H9 (cell line): ENCODE measurements at regions not wholly inside any gene's neighbourhood (a gene's known extent, or its start where the extent isn't known, plus 50 kb on each side); places are given as distances from the start of the nearest gene placed in this dataset.

Experiments
- DNase-seq: peaks from one replicate; pipeline ENCODE4 v3.0.0-alpha.2; 2017
- H2AFZ ChIP-seq: one replicate; pipeline ENCODE4 v1.6.1; 2013; ENCODE audit warnings: mild to moderate bottlenecking, low read length, control low read depth, moderate library complexity
- H2AK5ac ChIP-seq: 2 replicates; pipeline ENCODE4 v1.6.1; 2013; ENCODE audit warnings: low read length, control low read depth, mixed read lengths; ENCODE audit not compliant: insufficient read length
- H2BK120ac ChIP-seq: one replicate; pipeline ENCODE4 v1.6.1; 2013; ENCODE audit warnings: low read depth, mild to moderate bottlenecking, low read length, control low read depth, inconsistent platforms; ENCODE audit not compliant: poor library complexity, severe bottlenecking
- H2BK12ac ChIP-seq: 2 replicates; pipeline ENCODE4 v1.6.1; 2013; ENCODE audit warnings: low read length, control low read depth, mixed read lengths, low read depth; ENCODE audit not compliant: insufficient read length
- H2BK15ac ChIP-seq: 2 replicates; pipeline ENCODE4 v1.6.1; 2013; ENCODE audit warnings: low read depth, low read length, control low read depth
- H2BK20ac ChIP-seq: one replicate; pipeline ENCODE4 v1.6.1; 2013; ENCODE audit warnings: low read depth, mild to moderate bottlenecking, low read length, control low read depth, inconsistent platforms; ENCODE audit not compliant: poor library complexity, severe bottlenecking
- H2BK5ac ChIP-seq: 2 replicates; pipeline ENCODE4 v1.6.1; 2013; ENCODE audit warnings: low read length, control low read depth, mixed read lengths; ENCODE audit not compliant: insufficient read length
- H3K14ac ChIP-seq: 2 replicates; pipeline ENCODE4 v1.6.1; 2013; ENCODE audit warnings: low read length, control low read depth; ENCODE audit not compliant: insufficient read depth
- H3K18ac ChIP-seq: 2 replicates; pipeline ENCODE4 v1.6.1; 2013; ENCODE audit warnings: low read depth, mild to moderate bottlenecking, mixed read lengths, low read length, control low read depth; ENCODE audit not compliant: insufficient read length
- H3K23ac ChIP-seq: 2 replicates; pipeline ENCODE4 v1.6.1; 2013; ENCODE audit warnings: low read length, control low read depth, mixed read lengths, low read depth; ENCODE audit not compliant: insufficient read length
- H3K23me2 ChIP-seq: 2 replicates; pipeline ENCODE4 v1.6.1; 2013; ENCODE audit warnings: low read depth, mild to moderate bottlenecking, mixed read lengths, low read length, control low read depth; ENCODE audit not compliant: insufficient read length, poor library complexity, severe bottlenecking
- H3K27ac ChIP-seq: 2 replicates; pipeline ENCODE4 v1.5.1; 2013; ENCODE audit warnings: low read length, control low read depth, mixed read lengths, low read depth; ENCODE audit not compliant: insufficient read length
- H3K27me3 ChIP-seq: 2 replicates; pipeline ENCODE4 v1.6.1; 2013; ENCODE audit warnings: low read length, control low read depth, inconsistent platforms; ENCODE audit not compliant: insufficient read depth
- H3K4ac ChIP-seq: 2 replicates; pipeline ENCODE4 v1.6.1; 2013; ENCODE audit warnings: low read depth, mild to moderate bottlenecking, control low read depth, inconsistent platforms, low read length, moderate library complexity
- H3K4me1 ChIP-seq: 2 replicates; pipeline ENCODE4 v1.6.1; 2013; ENCODE audit warnings: low read length, control low read depth, inconsistent platforms; ENCODE audit not compliant: insufficient read depth
- H3K4me2 ChIP-seq: 2 replicates; pipeline ENCODE4 v1.6.1; 2013; ENCODE audit warnings: low read length, control low read depth, mixed read lengths; ENCODE audit not compliant: insufficient read length, insufficient read depth
- H3K56ac ChIP-seq: 2 replicates; pipeline ENCODE4 v1.6.1; 2013; ENCODE audit warnings: low read depth, mild to moderate bottlenecking, mixed read lengths, low read length, control low read depth; ENCODE audit not compliant: insufficient read length
- H3K79me1 ChIP-seq: 2 replicates; pipeline ENCODE4 v1.6.1; 2013; ENCODE audit warnings: low read depth, mild to moderate bottlenecking, moderate library complexity, low read length, control low read depth, inconsistent platforms; ENCODE audit not compliant: insufficient read depth, poor library complexity, severe bottlenecking
- H3K79me2 ChIP-seq: 2 replicates; pipeline ENCODE4 v1.6.1; 2013; ENCODE audit warnings: low read length, control low read depth, inconsistent platforms; ENCODE audit not compliant: insufficient read depth
- H3K9ac ChIP-seq: 2 replicates; pipeline ENCODE4 v1.6.1; 2013; ENCODE audit warnings: low read length, control low read depth, mixed read lengths; ENCODE audit not compliant: insufficient read length; ENCODE audit errors: extremely low read depth
- H3K9me3 ChIP-seq: one replicate; pipeline ENCODE4 v1.6.1; 2013; ENCODE audit warnings: low read depth, low read length, inconsistent platforms; ENCODE audit not compliant: control insufficient read depth
- H3T11ph ChIP-seq: one replicate; pipeline ENCODE4 v1.6.1; 2013; ENCODE audit warnings: mild to moderate bottlenecking, low read length, control low read depth, inconsistent platforms
- H4K20me1 ChIP-seq: one replicate; pipeline ENCODE4 v1.6.1; 2013; ENCODE audit not compliant: control insufficient read depth, insufficient read length, insufficient read depth
- H4K5ac ChIP-seq: 2 replicates; pipeline ENCODE4 v1.6.1; 2013; ENCODE audit warnings: low read depth, mild to moderate bottlenecking, mixed read lengths, low read length, control low read depth; ENCODE audit not compliant: insufficient read length
- H4K8ac ChIP-seq: replicated peaks from 2 replicates; pipeline ENCODE4 v1.6.1; 2013; ENCODE audit warnings: low read length, control low read depth, mixed read lengths, low read depth; ENCODE audit not compliant: insufficient read length
- H4K91ac ChIP-seq: 2 replicates; pipeline ENCODE4 v1.6.1; 2013; ENCODE audit warnings: low read depth, mild to moderate bottlenecking, moderate library complexity, mixed read lengths, low read length, control low read depth; ENCODE audit not compliant: insufficient read length
- H3K27ac Mint-ChIP-seq, 3 experiments: 2 replicates in 2 of 3; 3 replicates in 1 of 3; pipeline ENCODE4 v1.8.0; 2020 to 2021; ENCODE audit warnings: mixed read lengths in 3 of 3, mild to moderate bottlenecking in 1 of 3, moderate library complexity in 1 of 3
- H3K27me3 Mint-ChIP-seq: 2 replicates; pipeline ENCODE4 v1.8.0; 2021; ENCODE audit warnings: low read depth, mild to moderate bottlenecking, moderate library complexity, mixed read lengths
- H3K36me3 Mint-ChIP-seq, 3 experiments: 2 replicates in 2 of 3; 3 replicates in 1 of 3; pipeline ENCODE4 v1.8.0; 2020 to 2021; ENCODE audit warnings: low read depth in 3 of 3, mixed read lengths in 3 of 3; ENCODE audit not compliant: insufficient read depth in 1 of 3
- H3K4me1 Mint-ChIP-seq, 2 experiments: 2 replicates each; pipeline ENCODE4 v1.8.0; 2020; ENCODE audit warnings: mixed read lengths in 2 of 2
- H3K4me3 Mint-ChIP-seq, 2 experiments: 2 replicates in 1 of 2; 3 replicates in 1 of 2; pipeline ENCODE4 v1.8.0; 2020 to 2021; ENCODE audit warnings: mild to moderate bottlenecking in 2 of 2, mixed read lengths in 2 of 2, moderate library complexity in 1 of 2
- H3K9me3 Mint-ChIP-seq, 2 experiments: 2 replicates in 1 of 2; 3 replicates in 1 of 2; pipeline ENCODE4 v1.8.0; 2020; ENCODE audit warnings: mild to moderate bottlenecking in 2 of 2, mixed read lengths in 2 of 2, moderate library complexity in 1 of 2
- CTCF ChIP-seq: fragments of 200-600 bp; sonication (generic); conservative IDR thresholded peaks from 3 replicates; pipeline ENCODE4 v1.8.0; 2021; ENCODE audit warnings: antibody characterized with exemption, mild to moderate bottlenecking
- WGBS: extraction: QIAGEN DNeasy Blood & Tissue Kit; methylation state at CpG from one replicate; pipeline ENCODE4 v1.1.7; 2013; ENCODE audit warnings: missing lambda C conversion rate, low lambda C conversion rate, mixed read lengths; ENCODE audit not compliant: insufficient read length; ENCODE audit errors: extremely low coverage; 5-methylcytosine and 5-hydroxymethylcytosine counted together

- H3K4me3 Mint-ChIP-seq: no peak overlapping the region
- H3K27ac Mint-ChIP-seq: no peak overlapping the region
- no peaks in the 10 kb centered on the region for H3K36me3 Mint-ChIP-seq
- Histone ChIP-seq H3K23me2 (no peaks in the 10 kb centered on the region), H3K18ac (no peak overlapping the region), H4K8ac (no peak overlapping the region), H3K27ac (no peak overlapping the region), H2BK120ac (no peak overlapping the region), H2BK5ac (no peak overlapping the region), H3K14ac (no peak overlapping the region), H3K9ac (no peak overlapping the region), H2BK15ac (peak overlapping the region; percentile 41; the same call in 1 of the 2 replicates), H3K23ac (no peak overlapping the region), H3K4me2 (no peak overlapping the region), H3K79me2 (no peaks in the 10 kb centered on the region), H3K4me1 (no peaks in the 10 kb centered on the region; the same call in none of the 2 replicates), H2BK20ac (no peak overlapping the region), H4K91ac (no peak overlapping the region), H2BK12ac (no peak overlapping the region), H3K79me1 (no peaks in the 10 kb centered on the region), H3T11ph (no peak overlapping the region), H3K9me3 (no peaks in the 10 kb centered on the region), H4K5ac (no peak overlapping the region), H3K56ac (no peak overlapping the region), H2AK5ac (no peak overlapping the region), H2AFZ (no peak overlapping the region), H3K4ac (no peak overlapping the region), H3K27me3 (no peaks in the 10 kb centered on the region), H4K20me1 (no peaks in the 10 kb centered on the region)
- no peaks in the 10 kb centered on the region for H3K9me3 Mint-ChIP-seq
- no CpG with 5 or more reads among the region's 4 CpGs for WGBS
- H3K4me1 Mint-ChIP-seq: peaks cover 16 to 20% of the 10 kb centered on the region in 2 experiments
- no peak for DNase-seq
- TF ChIP-seq CTCF: no peak
- H3K27me3 Mint-ChIP-seq: no peaks in the 10 kb centered on the region; the same call in none of the 2 replicates
Observed at GRCh38 chr2:200254773-200255172, 51.7 kb upstream of the SPATS2L start.
